DMS153 treated with DMSO at 0.1 percent for 48 hours (cell line): ENCODE measurements at regions not wholly inside any gene's neighbourhood (a gene's known extent, or its start where the extent isn't known, plus 50 kb on each side); places are given as distances from the start of the nearest gene placed in this dataset.
"Not testable (repeated sequence)": the region's sequence is repeated elsewhere in the genome, so short reads cannot be mapped to it uniquely, and the experiment has no call there.

Source experiments
- DNase-seq: peaks from one replicate; lab custom pipeline; 2025; ENCODE audit not compliant: unreplicated experiment; lab: John Stamatoyannopoulos, UW

GRCh38 chr6:121593011-121593641 is 157.7 kb downstream of the GJA1 start:
- DNase-seq: no peak

- DNase-seq: no peak
These were observed 158.6 kb downstream of the GJA1 start for GRCh38 chr6:121594053-121594452.

GRCh38 chr6:121595646-121596045 is 160.2 kb downstream of the GJA1 start:
- no peak for DNase-seq

GRCh38 chr6:121596441-121596840 is 161.0 kb downstream of the GJA1 start:
- no peak for DNase-seq

- DNase-seq: no peak
These were observed 162.2 kb downstream of the GJA1 start for GRCh38 chr6:121597654-121598053.

GRCh38 chr6:121599331-121599730 is 163.9 kb downstream of the GJA1 start:
- not testable (repeated sequence) for DNase-seq

- no peak for DNase-seq
These were observed 165.1 kb downstream of the GJA1 start for GRCh38 chr6:121600389-121601168.

- DNase-seq: no peak
These were observed 168.0 kb downstream of the GJA1 start for GRCh38 chr6:121603486-121603885.

GRCh38 chr6:121607721-121608120 is 172.3 kb downstream of the GJA1 start:
- DNase-seq: no peak

- no peak for DNase-seq
These were observed 172.8 kb downstream of the GJA1 start for GRCh38 chr6:121608270-121608669.

- DNase-seq: no peak
These were observed 173.8 kb downstream of the GJA1 start for GRCh38 chr6:121609281-121609680.

- no peak for DNase-seq
These were observed 177.5 kb downstream of the GJA1 start for GRCh38 chr6:121612927-121613326.

- no peak for DNase-seq
These were observed 178.7 kb downstream of the GJA1 start for GRCh38 chr6:121614115-121614514.

- DNase-seq: no peak
These were observed 180.0 kb downstream of the GJA1 start for GRCh38 chr6:121615493-121615892.

- DNase-seq: no peak
These were observed 181.0 kb downstream of the GJA1 start for GRCh38 chr6:121616406-121616805.

GRCh38 chr6:121617388-121617787 is 181.9 kb downstream of the GJA1 start:
- DNase-seq: no peak

- DNase-seq: no peak
These were observed 183.6 kb downstream of the GJA1 start for GRCh38 chr6:121619013-121619412.

GRCh38 chr6:121619987-121620740 is 184.7 kb downstream of the GJA1 start:
- no peak for DNase-seq

- no peak for DNase-seq
These were observed 192.3 kb downstream of the GJA1 start for GRCh38 chr6:121627761-121628160.

- no peak for DNase-seq
These were observed 195.3 kb downstream of the GJA1 start for GRCh38 chr6:121630716-121631115.

- not testable (repeated sequence) for DNase-seq
These were observed 196.3 kb downstream of the GJA1 start for GRCh38 chr6:121631752-121632151.

- DNase-seq: no peak
These were observed 197.9 kb downstream of the GJA1 start for GRCh38 chr6:121633309-121633708.
